Activated CD8-positive, alpha-beta T cell treated with anti-CD3 and anti-CD28 coated beads for 36 hours (primary cell): ENCODE measurements at regions not wholly inside any gene's neighbourhood (a gene's known extent, or its start where the extent isn't known, plus 50 kb on each side); places are given as distances from the start of the nearest gene placed in this dataset.

Experiments used
- ATAC-seq: fragments of 200-7000 bp; cut with Tn5 transposase; one replicate; pipeline ENCODE4 v1.10.0; 2021; ENCODE audit warnings: mild to moderate bottlenecking, moderate library complexity
- CTCF ChIA-PET: fragments of 350-600 bp; sonication (Branson Sonifier 250); formaldehyde crosslinking; loops from one replicate; lab custom pipeline; 2021; ENCODE audit warnings: antibody characterized with exemption; lab: Charles Lee
- POLR2A ChIA-PET: fragments of 350-600 bp; sonication (Branson Sonifier 250); formaldehyde crosslinking; loops from one replicate; lab custom pipeline; 2021; ENCODE audit warnings: antibody characterized with exemption; lab: Charles Lee
- DNase-seq: peaks from one replicate; pipeline ENCODE4 v3.0.0-alpha.2; 2020
- H3K27ac Mint-ChIP-seq: one replicate; pipeline ENCODE4 v1.8.0; 2021; ENCODE audit warnings: mild to moderate bottlenecking, mixed read lengths
- H3K27me3 Mint-ChIP-seq: one replicate; pipeline ENCODE4 v1.8.0; 2021; ENCODE audit warnings: mixed read lengths
- H3K36me3 Mint-ChIP-seq: one replicate; pipeline ENCODE4 v1.8.0; 2021; ENCODE audit warnings: low read depth, mixed read lengths
- H3K4me1 Mint-ChIP-seq: one replicate; pipeline ENCODE4 v1.8.0; 2021; ENCODE audit warnings: low read depth, mixed read lengths
- H3K4me3 Mint-ChIP-seq: one replicate; pipeline ENCODE4 v1.8.0; 2021; ENCODE audit warnings: mild to moderate bottlenecking, moderate library complexity, mixed read lengths
- H3K9me3 Mint-ChIP-seq: one replicate; pipeline ENCODE4 v1.8.0; 2021; ENCODE audit warnings: mixed read lengths
- CTCF ChIP-seq: fragments of 200-600 bp; IDR thresholded peaks from one replicate; pipeline ENCODE4 v1.8.0; 2022; ENCODE audit warnings: antibody characterized with exemption, mild to moderate bottlenecking
- intact Hi-C: fragments of 100-400 bp; cut with micrococcal nuclease; formaldehyde crosslinking; loops from one replicate; pipeline ENCODE4 v1.10.0; 2022

DNA sequence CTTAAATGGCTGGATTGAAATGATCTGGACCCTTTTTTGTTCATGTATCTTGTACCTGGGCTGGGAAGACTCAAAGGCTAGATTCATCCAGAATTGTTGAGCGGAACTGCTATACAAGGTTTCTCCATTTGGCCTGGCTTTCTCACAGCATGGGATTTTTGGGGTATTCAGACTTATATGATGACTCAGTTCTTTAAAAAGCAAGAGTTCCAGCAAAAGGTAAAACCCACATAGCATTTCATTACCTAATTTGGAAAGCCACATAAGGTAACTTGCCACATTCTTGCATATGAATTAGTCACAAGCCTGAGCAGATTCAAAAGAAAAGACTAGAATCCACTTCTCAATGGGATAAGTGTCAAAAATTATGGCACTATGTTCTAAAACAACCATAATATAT lies 137.4 kb downstream of the HGF start:
- Mint-ChIP-seq H3K4me1 (no peaks in the 10 kb centered on the region), H3K27ac (no peak overlapping the region), H3K36me3 (no peaks in the 10 kb centered on the region), H3K27me3 (no peaks in the 10 kb centered on the region), H3K9me3 (no peaks in the 10 kb centered on the region), H3K4me3 (no peak overlapping the region)
- ATAC-seq: no peak
- ChIA-PET POLR2A (no interaction called here), CTCF (no interaction called here)
- intact Hi-C loops: no loop called here
- TF ChIP-seq CTCF: no peak
- DNase-seq: no peak

GRCh38 chr7:81630600-81630999 lies 139.2 kb downstream of the HGF start:
- intact Hi-C loops: no loop called here
- H3K4me3 Mint-ChIP-seq: no peak overlapping the region

DNA sequence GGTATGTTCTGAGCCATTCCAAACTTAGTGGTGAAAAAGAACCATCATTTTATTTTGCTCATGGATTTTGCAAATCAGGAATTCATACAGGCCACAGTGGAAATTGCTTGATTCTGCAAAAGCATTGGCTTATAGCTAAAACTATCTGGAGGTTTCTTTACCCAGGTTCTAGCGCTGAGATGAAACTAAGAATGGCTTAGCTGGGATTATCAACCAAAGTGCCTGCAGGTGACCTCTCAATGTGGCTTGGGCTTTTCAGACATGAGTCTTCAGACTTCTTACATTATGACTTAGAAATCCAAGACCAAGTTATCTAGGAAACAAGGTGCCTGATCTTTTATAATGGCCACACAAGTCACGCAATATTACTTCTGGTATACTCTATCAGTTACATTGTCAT lies 140.1 kb downstream of the HGF start:
- no peak for TF ChIP-seq CTCF
- intact Hi-C loops: no loop called here
- H3K9me3 Mint-ChIP-seq: no peaks in the 10 kb centered on the region
- ATAC-seq: no peak
- H3K36me3 Mint-ChIP-seq: no peaks in the 10 kb centered on the region
- H3K4me3 Mint-ChIP-seq: no peak overlapping the region
- no peak overlapping the region for H3K27ac Mint-ChIP-seq
- POLR2A ChIA-PET: no interaction called here
- no peaks in the 10 kb centered on the region for H3K4me1 Mint-ChIP-seq
- CTCF ChIA-PET: no interaction called here
- no peak for DNase-seq
- H3K27me3 Mint-ChIP-seq: no peaks in the 10 kb centered on the region

More at GRCh38 chr7:81630600-81630999, 139.2 kb downstream of the HGF start:
- CTCF ChIA-PET: no interaction called here
- DNase-seq: no peak
- POLR2A ChIA-PET: no interaction called here
- H3K4me1 Mint-ChIP-seq: no peaks in the 10 kb centered on the region
- no peaks in the 10 kb centered on the region for H3K9me3 Mint-ChIP-seq
- no peaks in the 10 kb centered on the region for H3K36me3 Mint-ChIP-seq
- no peak overlapping the region for H3K27ac Mint-ChIP-seq
- no peak for TF ChIP-seq CTCF
- ATAC-seq: no peak
- no peaks in the 10 kb centered on the region for H3K27me3 Mint-ChIP-seq

GRCh38 chr7:81628951-81629350 lies 140.9 kb downstream of the HGF start:
- TF ChIP-seq CTCF: no peak
- POLR2A ChIA-PET: no interaction called here
- H3K27ac Mint-ChIP-seq: no peak overlapping the region
- no peaks in the 10 kb centered on the region for H3K9me3 Mint-ChIP-seq
- H3K4me1 Mint-ChIP-seq: no peaks in the 10 kb centered on the region
- no peak overlapping the region for H3K4me3 Mint-ChIP-seq
- no peaks in the 10 kb centered on the region for H3K27me3 Mint-ChIP-seq
- CTCF ChIA-PET: no interaction called here
- ATAC-seq (no peak), DNase-seq (no peak)
- no peaks in the 10 kb centered on the region for H3K36me3 Mint-ChIP-seq
- intact Hi-C loops: no loop called here

- Mint-ChIP-seq H3K27ac (no peak overlapping the region), H3K4me3 (no peak overlapping the region), H3K36me3 (no peaks in the 10 kb centered on the region), H3K4me1 (no peaks in the 10 kb centered on the region), H3K9me3 (no peaks in the 10 kb centered on the region), H3K27me3 (no peaks in the 10 kb centered on the region)
- TF ChIP-seq CTCF: no peak
- no peak for DNase-seq
- intact Hi-C loops: no loop called here
- ATAC-seq: no peak
- CTCF ChIA-PET: no interaction called here
- POLR2A ChIA-PET: no interaction called here
These were observed 142.1 kb downstream of the HGF start for GRCh38 chr7:81627536-81628287.
